ENCODE measurements at regions not wholly inside any gene's neighbourhood (a gene's known extent, or its start where the extent isn't known, plus 50 kb on each side); places are given as distances from the start of the nearest gene placed in this dataset.

- H3K27ac ChIP-seq (ENCODE audit: low read depth), result no peak overlapping the region
- ATAC-seq (no peak), DNase-seq (ENCODE audit: low spot score) (no peak)
- Mint-ChIP-seq H3K4me1 (peaks cover 19% of the 10 kb centered on the region), H3K36me3 (ENCODE audit: low read depth) (no peaks in the 10 kb centered on the region), H3K9me3 (no peaks in the 10 kb centered on the region; the same call in 2 of the 3 replicates), H3K4me3 (no peak overlapping the region), H3K27me3 (ENCODE audit: insufficient read depth, low read depth, poor library complexity) (no peaks in the 10 kb centered on the region), H3K27ac (no peak overlapping the region)
- no peaks in the 10 kb centered on the region for H4K20me1 ChIP-seq (replicated peaks; ENCODE audit: insufficient read depth)
- H3K4me3 ChIP-seq, result no peak overlapping the region
- H3F3A ChIP-seq (replicated peaks; ENCODE audit: low read depth), result no peaks in the 10 kb centered on the region
- H3K4me2 ChIP-seq, result 0 out of 2 replicates have a peak overlapping the region, but pooled peaks have one; percentile 30
- TF ChIP-seq JUNB (IDR thresholded peaks at IDR 0.05; ENCODE audit: unreplicated experiment) (no peak), CREB1 (CRISPR knock-in tag; IDR thresholded peaks at IDR 0.05; ENCODE audit: low read depth) (no peak), EZH2 (IDR thresholded peaks at IDR 0.05; ENCODE audit: low read depth, unreplicated experiment) (no peak), ETS1 (IDR thresholded peaks at IDR 0.05) (no peak), ZNF331 (CRISPR knock-in tag; IDR thresholded peaks at IDR 0.05; ENCODE audit: low read depth) (no peak), NANOG (IDR thresholded peaks at IDR 0.05; ENCODE audit: borderline replicate concordance) (no peak), POLR2AphosphoS5 (IDR thresholded peaks at IDR 0.05; ENCODE audit: low read depth) (no peak), REST (IDR thresholded peaks at IDR 0.05; ENCODE audit: unreplicated experiment) (no peak), ZNF114 (CRISPR knock-in tag; IDR thresholded peaks at IDR 0.05) (no peak), STAT1 (IDR thresholded peaks at IDR 0.05; ENCODE audit: unreplicated experiment) (no peak), ZNF462 (CRISPR knock-in tag; IDR thresholded peaks at IDR 0.05) (no peak), CTCF (conservative IDR thresholded peaks at IDR 0.05; ENCODE audit: low read depth in 2 of 2) (no peak), EZH2phosphoT487 (IDR thresholded peaks at IDR 0.05; ENCODE audit: unreplicated experiment) (no peak)
- no peaks in the 10 kb centered on the region for H3K36me3 ChIP-seq (ENCODE audit: insufficient read depth)
- no peaks in the 10 kb centered on the region for H3K9me2 ChIP-seq (ENCODE audit: insufficient read depth)
- H2AFZ ChIP-seq, result no peak overlapping the region
- H3K27me3 ChIP-seq (ENCODE audit: insufficient read depth), result no peaks in the 10 kb centered on the region
- peaks cover 20% of the 10 kb centered on the region for H3K4me1 ChIP-seq (ENCODE audit: insufficient read depth)
- H3K79me2 ChIP-seq (replicated peaks; ENCODE audit: insufficient read depth), result no peaks in the 10 kb centered on the region
These were observed 128.6 kb upstream of the MAP9 start for GRCh38 chr4:155505321-155505720.

Data from GM23338 (cell line).